ENCODE measurements at regions not wholly inside any gene's neighbourhood (a gene's known extent, or its start where the extent isn't known, plus 50 kb on each side); places are given as distances from the start of the nearest gene placed in this dataset.

DNA sequence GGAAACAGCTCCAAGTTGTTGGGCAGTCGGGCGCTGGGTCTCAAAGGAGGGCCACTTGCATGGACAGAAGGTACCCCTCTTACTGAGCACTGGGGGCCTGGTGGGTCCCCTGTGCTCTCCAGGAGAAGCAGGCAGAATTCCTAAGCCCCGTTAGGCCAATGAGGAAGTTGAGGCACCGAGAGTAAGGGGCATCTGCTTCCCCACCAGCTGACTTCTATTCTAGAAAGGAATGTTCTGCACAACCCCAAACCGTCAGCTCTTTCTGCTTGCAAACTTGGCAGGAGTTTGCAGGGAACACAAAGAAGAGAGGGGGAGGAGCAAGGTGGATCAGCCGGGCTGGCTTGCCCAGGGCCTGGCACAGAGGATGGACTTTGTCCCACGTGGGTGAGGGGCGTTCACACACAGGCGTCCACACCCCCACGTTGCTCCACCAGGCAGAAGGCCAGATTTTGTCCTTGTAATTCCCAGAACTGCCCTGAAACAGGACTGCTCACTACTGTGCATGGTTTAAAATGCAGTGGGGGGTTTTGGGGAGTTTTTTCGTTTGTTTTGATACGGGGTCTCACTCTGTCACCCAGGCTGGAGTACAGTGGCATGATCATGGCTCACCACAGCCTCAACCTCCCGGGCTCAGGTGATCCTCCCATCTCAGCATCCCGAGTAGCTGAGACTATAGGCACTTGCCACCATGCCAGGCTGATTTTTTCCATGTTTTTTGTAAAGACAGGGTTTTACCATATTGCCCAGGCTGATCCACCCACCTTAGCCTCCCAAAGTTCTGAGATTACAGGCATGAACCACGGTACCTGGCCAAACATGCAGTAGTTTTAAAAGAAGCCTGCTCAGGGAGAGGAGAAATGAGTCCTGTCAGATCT lies 93.3 kb downstream of the SNX5 start (continued):
- TF ChIP-seq BCL6 (CRISPR knock-in tag; IDR thresholded peaks at IDR 0.05) (peak; percentile 91), ZNF816 (CRISPR knock-in tag; IDR thresholded peaks at IDR 0.05; ENCODE audit: borderline replicate concordance) (no peak), NFKBIZ (CRISPR knock-in tag; IDR thresholded peaks at IDR 0.05) (peak; percentile 92; the same call in 1 of the 2 replicates), ZNF205 (CRISPR knock-in tag; IDR thresholded peaks at IDR 0.05) (peak; percentile 85), NR2F1 (CRISPR knock-in tag; IDR thresholded peaks at IDR 0.05) (peak; percentile 56 to 68; a peak in 3 of 4 replicates), ZNF34 (CRISPR knock-in tag; IDR thresholded peaks at IDR 0.05; ENCODE audit: borderline replicate concordance) (no peak), ZNF20 (CRISPR knock-in tag; IDR thresholded peaks at IDR 0.05) (no peak), THAP11 (CRISPR knock-in tag; IDR thresholded peaks at IDR 0.05) (peak; percentile 85), ZNF143 (CRISPR knock-in tag; IDR thresholded peaks at IDR 0.05) (peak; percentile 60), IKZF1 (IDR thresholded peaks at IDR 0.05) (no peak), ZNF660 (CRISPR knock-in tag; IDR thresholded peaks at IDR 0.05; ENCODE audit: borderline replicate concordance, low read depth) (no peak), ZNF510 (CRISPR knock-in tag; IDR thresholded peaks at IDR 0.05; ENCODE audit: low read depth) (peak; percentile 45; the same call in 1 of the 2 replicates), PHF20 (CRISPR knock-in tag; IDR thresholded peaks at IDR 0.05) (no peak), SATB2 (CRISPR knock-in tag; IDR thresholded peaks at IDR 0.05) (no peak), ETV6 (CRISPR knock-in tag; conservative IDR thresholded peaks at IDR 0.05) (peak; percentile 77; the same call in 1 of the 2 replicates)
- TF ChIP-seq, protein P1, sequence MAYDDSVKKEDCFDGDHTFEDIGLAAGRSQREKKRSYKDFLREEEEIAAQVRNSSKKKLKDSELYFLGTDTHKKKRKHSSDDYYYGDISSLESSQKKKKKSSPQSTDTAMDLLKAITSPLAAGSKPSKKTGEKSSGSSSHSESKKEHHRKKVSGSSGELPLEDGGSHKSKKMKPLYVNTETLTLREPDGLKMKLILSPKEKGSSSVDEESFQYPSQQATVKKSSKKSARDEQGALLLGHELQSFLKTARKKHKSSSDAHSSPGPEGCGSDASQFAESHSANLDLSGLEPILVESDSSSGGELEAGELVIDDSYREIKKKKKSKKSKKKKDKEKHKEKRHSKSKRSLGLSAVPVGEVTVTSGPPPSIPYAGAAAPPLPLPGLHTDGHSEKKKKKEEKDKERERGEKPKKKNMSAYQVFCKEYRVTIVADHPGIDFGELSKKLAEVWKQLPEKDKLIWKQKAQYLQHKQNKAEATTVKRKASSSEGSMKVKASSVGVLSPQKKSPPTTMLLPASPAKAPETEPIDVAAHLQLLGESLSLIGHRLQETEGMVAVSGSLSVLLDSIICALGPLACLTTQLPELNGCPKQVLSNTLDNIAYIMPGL (CRISPR knock-in tag; IDR thresholded peaks at IDR 0.05; ENCODE audit: borderline replicate concordance in 1 of 2, low read depth in 1 of 2): peak; percentile 30 to 67; a peak in 3 of 4 replicates
- TF ChIP-seq, protein P2, sequence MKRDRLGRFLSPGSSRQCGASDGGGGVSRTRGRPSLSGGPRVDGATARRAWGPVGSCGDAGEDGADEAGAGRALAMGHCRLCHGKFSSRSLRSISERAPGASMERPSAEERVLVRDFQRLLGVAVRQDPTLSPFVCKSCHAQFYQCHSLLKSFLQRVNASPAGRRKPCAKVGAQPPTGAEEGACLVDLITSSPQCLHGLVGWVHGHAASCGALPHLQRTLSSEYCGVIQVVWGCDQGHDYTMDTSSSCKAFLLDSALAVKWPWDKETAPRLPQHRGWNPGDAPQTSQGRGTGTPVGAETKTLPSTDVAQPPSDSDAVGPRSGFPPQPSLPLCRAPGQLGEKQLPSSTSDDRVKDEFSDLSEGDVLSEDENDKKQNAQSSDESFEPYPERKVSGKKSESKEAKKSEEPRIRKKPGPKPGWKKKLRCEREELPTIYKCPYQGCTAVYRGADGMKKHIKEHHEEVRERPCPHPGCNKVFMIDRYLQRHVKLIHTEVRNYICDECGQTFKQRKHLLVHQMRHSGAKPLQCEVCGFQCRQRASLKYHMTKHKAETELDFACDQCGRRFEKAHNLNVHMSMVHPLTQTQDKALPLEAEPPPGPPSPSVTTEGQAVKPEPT (CRISPR knock-in tag; IDR thresholded peaks at IDR 0.05; ENCODE audit: low read depth): 0 out of 2 replicates have a peak, but pooled peaks have one; percentile 38
- TF ChIP-seq, protein P3, sequence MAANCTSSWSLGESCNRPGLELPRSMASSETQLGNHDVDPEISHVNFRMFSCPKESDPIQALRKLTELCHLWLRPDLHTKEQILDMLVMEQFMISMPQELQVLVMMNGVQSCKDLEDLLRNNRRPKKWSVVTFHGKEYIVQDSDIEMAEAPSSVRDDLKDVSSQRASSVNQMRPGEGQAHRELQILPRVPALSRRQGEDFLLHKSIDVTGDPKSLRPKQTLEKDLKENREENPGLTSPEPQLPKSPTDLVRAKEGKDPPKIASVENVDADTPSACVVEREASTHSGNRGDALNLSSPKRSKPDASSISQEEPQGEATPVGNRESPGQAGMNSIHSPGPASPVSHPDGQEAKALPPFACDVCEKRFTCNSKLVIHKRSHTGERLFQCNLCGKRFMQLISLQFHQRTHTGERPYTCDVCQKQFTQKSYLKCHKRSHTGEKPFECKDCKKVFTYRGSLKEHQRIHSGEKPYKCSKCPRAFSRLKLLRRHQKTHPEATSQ (CRISPR knock-in tag; IDR thresholded peaks at IDR 0.05; ENCODE audit: borderline replicate concordance): no peak
- TF ChIP-seq, protein P4, sequence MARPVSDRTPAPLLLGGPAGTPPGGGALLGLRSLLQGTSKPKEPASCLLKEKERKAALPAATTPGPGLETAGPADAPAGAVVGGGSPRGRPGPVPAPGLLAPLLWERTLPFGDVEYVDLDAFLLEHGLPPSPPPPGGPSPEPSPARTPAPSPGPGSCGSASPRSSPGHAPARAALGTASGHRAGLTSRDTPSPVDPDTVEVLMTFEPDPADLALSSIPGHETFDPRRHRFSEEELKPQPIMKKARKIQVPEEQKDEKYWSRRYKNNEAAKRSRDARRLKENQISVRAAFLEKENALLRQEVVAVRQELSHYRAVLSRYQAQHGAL (CRISPR knock-in tag; IDR thresholded peaks at IDR 0.05; ENCODE audit: not compliant biosample characterization): no peak
- TF ChIP-seq, protein P5, sequence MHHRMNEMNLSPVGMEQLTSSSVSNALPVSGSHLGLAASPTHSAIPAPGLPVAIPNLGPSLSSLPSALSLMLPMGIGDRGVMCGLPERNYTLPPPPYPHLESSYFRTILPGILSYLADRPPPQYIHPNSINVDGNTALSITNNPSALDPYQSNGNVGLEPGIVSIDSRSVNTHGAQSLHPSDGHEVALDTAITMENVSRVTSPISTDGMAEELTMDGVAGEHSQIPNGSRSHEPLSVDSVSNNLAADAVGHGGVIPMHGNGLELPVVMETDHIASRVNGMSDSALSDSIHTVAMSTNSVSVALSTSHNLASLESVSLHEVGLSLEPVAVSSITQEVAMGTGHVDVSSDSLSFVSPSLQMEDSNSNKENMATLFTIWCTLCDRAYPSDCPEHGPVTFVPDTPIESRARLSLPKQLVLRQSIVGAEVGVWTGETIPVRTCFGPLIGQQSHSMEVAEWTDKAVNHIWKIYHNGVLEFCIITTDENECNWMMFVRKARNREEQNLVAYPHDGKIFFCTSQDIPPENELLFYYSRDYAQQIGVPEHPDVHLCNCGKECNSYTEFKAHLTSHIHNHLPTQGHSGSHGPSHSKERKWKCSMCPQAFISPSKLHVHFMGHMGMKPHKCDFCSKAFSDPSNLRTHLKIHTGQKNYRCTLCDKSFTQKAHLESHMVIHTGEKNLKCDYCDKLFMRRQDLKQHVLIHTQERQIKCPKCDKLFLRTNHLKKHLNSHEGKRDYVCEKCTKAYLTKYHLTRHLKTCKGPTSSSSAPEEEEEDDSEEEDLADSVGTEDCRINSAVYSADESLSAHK (CRISPR knock-in tag; IDR thresholded peaks at IDR 0.05; ENCODE audit: borderline replicate concordance): no peak

Data from HepG2 (cell line).